Spleen (tissue), 7 donors: ENCODE measurements at regions not wholly inside any gene's neighbourhood (a gene's known extent, or its start where the extent isn't known, plus 50 kb on each side); places are given as distances from the start of the nearest gene placed in this dataset.

ENCODE experiments used
- POLR2A ChIP-seq, 3 donors: fragments of 450-650 bp; IDR thresholded peaks; one replicate each; pipeline ENCODE4 v1.5.1; 2017; ENCODE audit warnings: antibody characterized with exemption in 3 of 3, mild to moderate bottlenecking in 1 of 3
- TF ChIP-seq, protein P1 (sequence below), 11 experiments: fragments of 200-600 bp in 7 of 11; fragments of 450-650 bp in 4 of 11; sonication (generic) in 4 of 11; IDR thresholded peaks in 8 of 11; conservative IDR thresholded peaks in 3 of 11; 1 replicate in 7 of 11; 2 replicates in 4 of 11; pipeline versions ENCODE4 v1.4.0 to v1.8.0; 2016 to 2021; ENCODE audit warnings: antibody characterized with exemption in 11 of 11, inconsistent platforms in 4 of 11, mild to moderate bottlenecking in 1 of 11
- donor health status: DM: no; HTN: no; CAD: no; lungs with moderate emphysema.
- donor health status: DM: no; HTN: no; CAD: no.
- donor health status: DM: no; HTN: no; CAD: no.

DNA sequence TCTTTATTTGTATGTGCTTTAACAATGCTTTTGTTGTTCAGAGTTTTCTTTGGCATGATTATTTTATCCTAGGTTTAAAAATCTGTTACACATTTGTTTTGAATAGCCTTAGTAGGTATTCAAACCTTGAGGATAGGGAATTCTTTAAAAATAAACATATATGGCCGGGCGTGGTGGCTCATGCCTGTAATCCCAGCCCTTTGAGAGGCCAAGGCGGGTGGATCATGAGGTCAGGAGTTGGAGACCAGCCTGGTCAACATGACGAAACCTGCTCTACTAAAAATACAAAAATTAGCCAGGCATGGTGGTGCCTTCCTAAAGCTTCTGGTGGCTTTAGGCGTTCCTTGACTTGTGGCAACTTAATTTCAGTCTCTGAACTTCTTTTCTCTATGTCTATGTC is 743.3 kb upstream of the EPHA6 start:
- TF ChIP-seq, protein P1, sequence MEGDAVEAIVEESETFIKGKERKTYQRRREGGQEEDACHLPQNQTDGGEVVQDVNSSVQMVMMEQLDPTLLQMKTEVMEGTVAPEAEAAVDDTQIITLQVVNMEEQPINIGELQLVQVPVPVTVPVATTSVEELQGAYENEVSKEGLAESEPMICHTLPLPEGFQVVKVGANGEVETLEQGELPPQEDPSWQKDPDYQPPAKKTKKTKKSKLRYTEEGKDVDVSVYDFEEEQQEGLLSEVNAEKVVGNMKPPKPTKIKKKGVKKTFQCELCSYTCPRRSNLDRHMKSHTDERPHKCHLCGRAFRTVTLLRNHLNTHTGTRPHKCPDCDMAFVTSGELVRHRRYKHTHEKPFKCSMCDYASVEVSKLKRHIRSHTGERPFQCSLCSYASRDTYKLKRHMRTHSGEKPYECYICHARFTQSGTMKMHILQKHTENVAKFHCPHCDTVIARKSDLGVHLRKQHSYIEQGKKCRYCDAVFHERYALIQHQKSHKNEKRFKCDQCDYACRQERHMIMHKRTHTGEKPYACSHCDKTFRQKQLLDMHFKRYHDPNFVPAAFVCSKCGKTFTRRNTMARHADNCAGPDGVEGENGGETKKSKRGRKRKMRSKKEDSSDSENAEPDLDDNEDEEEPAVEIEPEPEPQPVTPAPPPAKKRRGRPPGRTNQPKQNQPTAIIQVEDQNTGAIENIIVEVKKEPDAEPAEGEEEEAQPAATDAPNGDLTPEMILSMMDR (IDR thresholded peaks at IDR 0.05 in 8 of 11, conservative IDR thresholded peaks at IDR 0.05 in 3 of 11) = no peak
- no peak for TF ChIP-seq POLR2A (IDR thresholded peaks at IDR 0.05)
